Superior temporal gyrus (tissue), 1 donor: ENCODE measurements at regions not wholly inside any gene's neighbourhood (a gene's known extent, or its start where the extent isn't known, plus 50 kb on each side); places are given as distances from the start of the nearest gene placed in this dataset.
"Not testable (repeated sequence)": the region's sequence is repeated elsewhere in the genome, so short reads cannot be mapped to it uniquely, and the experiment has no call there.

ENCODE experiments used
- DNase-seq: peaks from one replicate; pipeline ENCODE4 v3.0.0-alpha.2; 2016; ENCODE audit errors: extremely low spot score

DNA sequence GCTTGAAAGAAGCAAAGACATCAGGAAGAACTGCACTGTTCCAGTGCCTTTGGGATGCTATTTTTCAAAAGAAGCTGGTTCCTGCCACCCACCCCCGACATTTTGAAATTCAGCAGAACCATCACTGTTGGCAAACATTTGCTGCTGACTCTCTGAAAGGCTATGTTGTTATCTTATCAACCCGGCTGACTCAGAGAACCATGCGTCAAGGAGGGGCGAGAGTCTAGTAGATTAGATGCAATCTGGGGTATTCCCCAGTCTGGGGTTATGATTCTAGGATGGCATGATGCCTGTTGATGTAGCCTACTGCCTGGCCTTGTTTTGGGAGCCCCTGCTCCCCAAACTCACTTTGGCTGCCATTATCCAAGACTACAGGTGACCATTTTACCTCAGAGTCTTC, 267.8 kb upstream of the RUNX1 start:
- DNase-seq: no peak

DNA sequence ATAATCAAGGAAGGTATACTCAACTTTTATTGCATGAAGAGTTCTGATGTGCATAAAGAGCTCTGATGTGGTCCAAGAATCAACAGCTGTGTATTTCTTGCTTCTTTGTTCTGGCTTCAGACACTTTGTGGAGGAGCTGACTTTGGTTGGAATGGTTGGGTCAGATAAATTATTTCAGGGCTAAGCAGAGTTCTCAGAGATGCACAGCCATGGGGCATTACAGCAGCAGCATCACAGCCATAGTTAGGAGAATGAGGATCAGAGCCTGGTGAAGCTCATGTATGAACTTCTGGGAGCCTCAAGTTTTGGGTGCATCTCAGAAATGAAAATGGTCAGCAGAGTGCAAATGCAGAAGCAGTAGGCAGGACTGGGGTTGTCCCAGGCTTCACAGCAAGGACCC, 267.4 kb upstream of the RUNX1 start:
- DNase-seq: no peak

DNA sequence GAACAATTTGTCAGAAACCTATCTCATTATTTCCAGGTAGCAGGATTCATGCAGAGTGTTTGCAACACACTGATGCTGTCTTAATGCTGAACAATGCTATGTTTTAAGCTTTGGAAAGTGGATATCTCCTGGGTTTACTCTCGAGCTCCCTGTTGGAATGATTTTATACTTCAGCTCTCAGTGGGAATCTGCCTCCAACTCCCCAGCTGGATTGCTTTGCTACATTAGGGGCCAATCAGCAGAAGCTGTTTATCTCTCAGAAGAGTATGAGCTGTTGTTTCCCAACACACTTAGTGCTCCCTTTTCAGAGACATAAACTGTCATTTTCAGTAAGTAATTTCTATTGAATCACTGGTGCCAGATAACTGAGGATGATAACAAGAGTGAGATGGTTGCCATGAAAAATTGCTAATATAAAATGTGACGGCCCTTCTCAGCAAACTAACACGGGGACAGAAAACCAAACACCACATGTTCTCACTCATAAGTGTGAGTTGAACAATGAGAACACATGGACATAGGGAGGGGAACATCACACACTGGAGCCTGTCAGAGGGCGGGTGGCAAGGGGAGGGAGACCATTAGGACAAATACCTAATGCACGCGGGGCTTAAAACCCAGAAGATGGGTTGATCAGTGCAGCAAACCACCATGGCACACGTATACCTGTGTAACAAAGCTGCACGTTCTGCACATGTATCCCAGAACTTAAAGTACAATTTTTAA, 265.9 kb upstream of the RUNX1 start:
- DNase-seq: no peak

DNA sequence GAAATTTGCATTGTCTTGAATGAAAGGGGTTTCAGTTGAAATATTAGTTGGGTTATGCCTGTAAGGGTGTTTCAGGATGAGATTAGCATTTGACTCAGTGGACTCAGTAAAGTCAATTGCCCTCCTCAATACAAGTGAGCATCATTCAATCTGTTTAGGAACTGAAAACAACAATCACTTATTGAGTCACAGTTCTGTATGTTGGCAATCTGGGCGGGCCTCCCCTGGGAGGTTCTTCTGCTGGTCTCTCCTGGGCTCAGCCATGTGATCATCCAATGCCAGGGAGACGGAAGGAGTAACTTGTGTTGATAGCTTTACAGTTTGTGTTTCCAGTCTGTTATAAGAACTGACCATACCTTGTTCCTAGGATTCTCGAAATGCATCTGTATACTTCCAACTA, 262.9 kb upstream of the RUNX1 start:
- no peak for DNase-seq

DNA sequence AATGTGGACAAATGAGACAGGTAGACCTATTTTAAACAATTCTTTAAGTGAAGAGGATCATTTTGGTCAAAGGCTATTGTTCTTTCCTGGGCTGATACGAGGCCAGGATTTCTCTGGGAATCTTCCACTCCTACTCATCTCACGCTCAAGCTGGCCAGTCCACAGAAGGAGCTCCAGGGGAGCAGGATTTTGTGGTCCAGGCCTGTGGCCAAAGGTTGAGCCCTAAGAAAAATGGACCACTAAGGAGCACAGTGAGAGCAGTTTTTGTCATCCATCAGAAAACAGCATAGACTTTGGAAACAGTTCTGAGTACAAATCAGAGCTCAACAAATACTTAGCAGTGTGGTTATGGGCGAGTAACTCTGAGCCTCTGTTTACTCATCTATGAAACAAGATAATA, 260.2 kb upstream of the RUNX1 start:
- DNase-seq: no peak

DNA sequence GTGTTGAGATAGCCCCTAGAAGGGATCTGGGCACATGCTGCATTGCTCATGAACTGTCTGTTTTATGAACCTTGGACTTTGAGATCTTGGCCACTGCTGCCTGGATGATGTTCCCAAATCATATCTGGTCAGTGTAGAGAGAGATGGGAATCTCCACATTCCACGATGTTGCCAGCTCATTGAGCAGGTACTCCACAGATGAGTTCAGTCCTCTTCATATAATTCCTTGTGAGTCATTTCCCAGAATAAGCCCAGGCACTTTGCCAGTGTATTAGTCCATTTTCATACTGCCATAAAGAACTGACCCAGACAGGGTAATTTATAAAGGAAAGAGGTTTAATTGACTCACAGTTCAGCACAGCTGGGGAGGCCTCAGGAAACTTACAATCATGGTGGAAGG, 254.0 kb upstream of the RUNX1 start:
- no peak for DNase-seq

DNA sequence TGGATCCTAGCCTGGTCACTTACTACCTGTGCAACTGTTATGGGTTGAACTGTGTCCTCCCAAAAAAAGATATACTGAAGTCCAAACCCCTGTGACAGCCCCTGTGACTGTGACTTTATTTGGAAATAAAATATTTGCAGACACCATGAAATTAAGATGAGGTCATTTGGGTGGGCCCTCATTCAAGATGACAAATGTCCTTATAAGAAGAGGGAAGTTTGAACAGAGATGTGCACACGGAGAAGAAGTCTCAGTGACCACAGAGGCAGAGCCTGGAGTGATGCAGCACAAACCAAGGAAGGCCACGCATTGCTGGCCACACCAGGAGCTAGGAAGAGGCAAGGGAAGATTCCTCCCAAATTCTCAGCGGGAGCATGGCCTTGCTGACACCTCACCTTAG, 249.7 kb upstream of the RUNX1 start:
- no peak for DNase-seq

DNA sequence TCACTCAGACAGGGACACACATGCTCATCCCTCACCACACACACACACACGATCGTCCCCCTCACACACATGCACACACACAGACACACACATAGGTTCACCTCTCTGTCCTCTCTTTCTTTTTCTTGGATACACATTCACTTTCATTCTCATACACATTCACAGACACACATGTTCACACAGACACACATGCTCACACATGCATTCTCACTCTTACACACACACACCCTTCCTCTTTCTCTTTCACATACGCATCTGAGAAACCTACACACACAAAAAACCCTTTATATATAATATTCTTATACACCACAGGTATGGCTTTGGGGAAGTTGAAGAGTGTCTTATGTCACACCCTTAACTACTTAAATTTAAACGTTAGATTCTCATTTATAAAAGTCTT, 248.6 kb upstream of the RUNX1 start:
- no peak for DNase-seq

DNA sequence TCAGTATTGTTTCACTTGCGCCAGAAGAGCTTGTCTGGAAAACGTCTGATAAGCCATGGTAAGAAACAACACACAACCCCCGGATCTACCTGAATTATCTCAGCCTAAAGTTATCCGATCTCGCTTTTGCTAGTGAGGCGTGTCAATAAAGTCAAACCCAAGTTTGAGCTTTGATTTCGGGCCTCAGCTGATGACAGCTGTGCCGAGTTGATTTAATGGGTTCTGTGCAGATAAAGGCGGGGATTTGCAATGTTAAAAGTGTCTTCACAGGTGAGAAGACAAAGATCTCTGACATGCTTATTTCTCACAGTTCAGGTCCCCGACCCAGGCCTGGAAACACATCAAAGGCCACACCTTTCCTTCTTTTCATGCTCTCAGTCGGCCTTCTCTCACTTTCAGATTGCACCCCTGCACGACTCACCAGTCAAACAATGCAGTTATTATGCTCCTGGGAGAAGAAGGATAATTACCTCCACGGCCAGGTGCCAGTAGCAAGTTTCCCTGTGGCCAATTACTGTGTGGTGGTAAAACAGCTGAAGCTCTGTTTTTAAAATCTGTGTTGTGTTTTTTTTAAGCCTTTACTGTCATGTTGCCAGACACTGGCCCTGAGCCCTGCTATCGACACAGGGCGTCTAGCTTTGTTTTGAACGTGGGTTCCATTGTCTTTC, 245.3 kb upstream of the RUNX1 start:
- DNase-seq: no peak

DNA sequence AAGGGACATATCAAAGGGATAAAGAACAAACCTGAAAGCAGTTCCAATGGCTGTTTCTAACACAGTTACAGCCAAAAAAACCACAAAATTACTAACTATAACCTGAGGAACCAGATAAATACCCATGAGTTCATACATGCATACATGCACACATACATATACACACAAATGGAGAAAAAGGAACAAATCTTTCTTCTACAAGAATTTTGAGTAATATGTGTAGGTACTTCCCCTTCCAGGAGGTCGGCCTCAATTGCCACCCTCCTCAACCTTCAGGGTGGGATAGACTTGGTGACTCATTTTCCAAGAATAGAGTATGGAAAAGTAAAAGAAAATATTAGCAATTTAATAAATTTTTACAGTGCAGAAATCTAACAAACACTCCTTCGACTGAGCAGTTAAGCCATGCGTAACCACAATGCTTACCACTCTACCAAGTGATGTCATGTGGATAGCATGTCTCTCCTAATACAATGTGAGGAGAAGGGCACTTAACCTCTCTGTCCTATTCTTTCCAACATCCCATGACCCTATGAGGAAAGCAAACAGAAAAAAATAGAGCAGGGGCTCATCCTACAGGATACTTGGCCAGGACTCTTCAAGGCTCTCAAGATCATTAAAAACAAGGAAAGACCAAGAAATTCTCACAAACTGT, 243.0 kb upstream of the RUNX1 start:
- no peak for DNase-seq

DNA sequence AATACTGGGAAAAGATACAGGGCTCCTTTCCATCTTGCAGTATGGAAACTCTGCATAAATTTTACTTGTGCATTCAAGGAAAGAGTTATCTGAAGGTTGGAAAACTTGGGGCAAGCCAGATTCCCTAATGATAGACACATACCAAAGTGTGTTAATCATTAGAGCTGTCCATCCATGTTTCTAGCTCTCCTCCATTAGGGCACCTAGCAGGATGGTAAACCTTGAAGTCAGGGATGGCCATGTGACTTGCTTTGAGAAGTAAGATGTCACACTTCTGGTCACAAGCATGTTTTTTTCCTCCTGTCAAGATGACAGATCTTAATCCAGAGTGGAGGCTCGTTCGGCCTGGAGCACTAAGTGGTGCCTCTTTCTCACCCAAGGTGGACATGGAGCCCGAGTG, 241.9 kb upstream of the RUNX1 start:
- DNase-seq: no peak

DNA sequence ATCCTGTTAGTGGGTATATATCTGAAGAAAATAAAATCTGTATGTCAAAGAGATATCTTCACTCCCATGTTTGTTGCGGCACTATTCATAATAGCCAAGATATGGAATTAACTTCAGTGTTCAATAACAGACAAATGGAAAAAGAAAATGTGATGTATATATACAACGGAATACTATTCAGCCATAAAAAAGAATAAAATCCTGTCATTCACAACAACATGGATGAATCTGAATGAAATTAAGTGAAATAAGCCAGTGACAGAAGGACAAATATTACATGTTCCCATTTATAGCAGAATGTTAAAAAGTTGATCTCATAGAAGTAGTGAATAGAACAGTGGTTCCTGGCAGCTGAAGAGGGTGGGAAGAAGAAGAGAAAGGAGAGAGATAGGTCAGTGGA, 239.1 kb upstream of the RUNX1 start:
- DNase-seq: no peak

DNA sequence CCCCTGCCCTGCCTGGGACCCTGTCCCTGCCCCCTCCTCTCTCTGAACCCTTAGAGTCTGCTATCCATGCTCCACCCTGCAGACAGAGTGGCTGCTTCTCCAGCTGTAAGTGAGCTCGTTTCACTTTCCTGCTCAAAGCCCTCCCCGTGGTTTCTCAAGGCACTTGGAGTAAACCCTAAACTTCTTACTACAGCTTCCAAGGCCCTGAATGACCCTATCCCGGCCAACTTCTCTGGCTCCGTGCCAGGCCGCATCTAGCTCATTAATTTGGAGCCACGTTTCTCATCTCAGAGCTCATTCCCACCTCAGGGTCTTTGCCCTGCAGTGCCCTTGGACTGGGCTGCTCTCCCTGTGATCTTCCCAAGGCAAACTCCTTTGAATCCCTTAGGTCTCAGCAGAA, 235.1 kb upstream of the RUNX1 start:
- no peak for DNase-seq

DNA sequence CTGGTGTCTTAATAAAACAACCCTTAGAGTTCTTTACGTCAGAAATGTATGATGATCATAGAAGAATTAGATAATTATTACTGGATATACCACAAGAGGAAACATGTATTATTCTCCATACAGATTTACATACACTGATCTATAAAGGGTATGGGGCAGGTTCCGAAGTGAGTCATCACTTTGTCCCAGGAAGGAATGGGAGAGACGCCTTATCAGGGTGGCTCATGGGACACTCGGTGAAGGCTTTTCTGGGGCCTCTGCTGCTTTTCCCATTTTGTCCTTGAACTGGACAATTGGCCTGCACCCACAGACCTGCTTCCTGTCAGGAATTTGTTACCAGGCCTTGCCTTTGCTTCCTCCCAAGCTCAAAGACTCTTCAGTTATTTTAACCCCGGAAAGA, 233.8 kb upstream of the RUNX1 start:
- DNase-seq: no peak

DNA sequence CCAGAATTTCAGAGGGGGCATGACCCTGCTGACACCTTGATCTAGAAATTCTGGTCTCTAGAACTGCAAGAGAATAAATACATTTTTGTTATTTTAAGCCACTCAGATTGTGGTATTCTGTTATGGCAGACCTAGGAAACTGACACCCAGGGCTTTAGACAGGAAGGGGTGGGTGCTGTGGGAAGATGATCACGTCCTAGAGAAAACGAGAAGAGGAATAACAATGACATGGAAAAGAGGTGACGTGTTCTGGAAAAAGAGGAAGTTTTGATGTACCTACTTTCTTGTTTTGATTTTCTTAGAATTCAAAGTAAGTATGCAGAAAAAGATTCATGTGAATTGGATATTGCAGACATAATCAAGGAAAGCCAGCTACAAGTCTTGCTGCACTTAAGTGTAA, 232.9 kb upstream of the RUNX1 start:
- no peak for DNase-seq

DNA sequence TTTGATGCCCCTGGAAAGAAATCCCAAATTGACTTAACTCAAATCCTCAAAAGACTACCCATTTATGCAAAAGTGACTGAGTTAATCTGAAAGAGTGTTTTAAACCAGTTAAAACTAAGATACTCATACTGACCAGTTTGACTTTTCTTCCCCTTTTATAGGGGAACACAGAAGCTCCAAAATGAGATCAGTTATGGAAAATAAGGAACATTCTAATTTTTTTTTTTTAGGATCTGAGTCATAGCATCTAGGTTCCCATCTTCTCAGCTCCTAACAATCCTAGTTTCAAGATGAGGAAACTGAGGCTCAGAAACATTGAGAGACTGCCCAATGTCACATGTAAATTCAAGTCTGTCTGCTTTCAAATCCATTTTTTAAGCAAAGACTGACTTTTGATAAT, 231.1 kb upstream of the RUNX1 start:
- DNase-seq: no peak

DNA sequence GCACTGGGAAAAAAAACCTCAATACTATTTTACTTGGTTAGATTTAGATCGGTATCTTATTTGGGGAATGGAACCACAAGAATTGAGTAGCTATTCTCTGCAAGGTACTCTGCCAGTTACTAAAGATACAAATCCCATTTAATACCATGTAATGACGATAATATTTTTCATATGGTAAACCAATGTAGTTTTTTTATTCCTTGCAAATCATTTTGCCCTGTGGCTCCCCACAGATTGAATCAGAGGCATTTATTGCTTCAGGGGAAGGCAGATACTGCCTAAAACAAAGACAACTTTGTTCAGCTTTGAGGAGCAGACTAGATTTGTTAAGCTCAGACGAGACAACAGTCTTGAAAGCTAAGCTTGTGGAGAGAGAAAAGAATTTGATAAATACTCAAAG, 226.7 kb upstream of the RUNX1 start:
- DNase-seq: no peak

DNA sequence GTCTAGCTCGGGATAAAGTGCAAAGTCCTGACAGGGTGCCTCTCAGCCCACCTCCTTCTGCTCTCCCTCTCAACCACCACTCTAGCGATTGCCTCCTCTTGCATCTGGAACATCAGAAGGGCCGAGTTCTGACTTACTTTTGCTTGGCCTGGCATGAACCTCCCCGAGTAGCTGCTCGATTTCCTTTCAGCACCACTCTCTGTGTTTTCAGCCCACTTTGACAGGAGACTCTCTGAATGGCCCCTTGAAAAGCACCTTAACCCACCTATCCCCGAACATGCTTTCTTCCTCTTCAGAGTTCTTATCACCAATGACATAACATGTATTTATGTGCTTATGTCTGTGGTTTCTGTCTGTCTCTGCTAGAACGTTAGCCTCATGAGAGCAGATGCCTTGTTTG, 225.8 kb upstream of the RUNX1 start:
- DNase-seq: no peak

DNA sequence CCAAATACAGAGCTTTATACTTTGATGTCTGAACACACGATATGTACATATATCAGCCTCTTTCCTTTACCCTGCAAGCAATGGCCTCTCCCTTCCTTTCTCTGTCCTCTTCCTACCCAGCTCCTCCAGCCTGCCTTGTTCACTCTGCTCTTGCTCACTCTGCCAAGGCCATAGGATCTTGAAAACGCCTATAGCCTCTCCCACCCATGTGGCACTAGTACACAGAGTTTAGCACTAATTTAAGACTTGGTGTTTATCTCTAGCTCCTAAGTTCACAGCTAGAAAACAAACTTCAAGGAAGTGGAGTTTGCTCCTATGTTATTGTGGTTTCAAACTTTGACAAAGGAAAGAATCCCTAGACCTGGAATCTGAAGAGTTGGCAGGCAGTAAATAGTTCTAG, 225.0 kb upstream of the RUNX1 start:
- no peak for DNase-seq

DNA sequence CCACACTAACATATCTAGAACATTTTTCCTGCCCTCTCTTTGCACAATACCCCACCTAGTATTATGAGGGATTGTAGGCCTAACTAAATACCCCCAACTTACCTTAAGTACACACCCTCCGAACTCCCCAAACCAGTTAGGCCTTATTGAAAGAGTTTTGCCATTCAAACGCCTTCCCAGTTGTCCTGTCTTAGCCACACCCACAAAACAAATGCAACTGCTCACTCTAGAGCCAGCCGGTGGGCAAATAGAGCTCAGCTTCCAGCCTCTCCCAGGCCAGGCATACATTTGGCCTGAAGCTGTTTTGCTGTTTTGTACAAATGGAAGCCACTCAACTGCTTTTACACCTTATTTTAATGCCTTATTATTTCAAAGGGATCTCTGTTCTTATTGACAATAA, 224.2 kb upstream of the RUNX1 start:
- no peak for DNase-seq

DNA sequence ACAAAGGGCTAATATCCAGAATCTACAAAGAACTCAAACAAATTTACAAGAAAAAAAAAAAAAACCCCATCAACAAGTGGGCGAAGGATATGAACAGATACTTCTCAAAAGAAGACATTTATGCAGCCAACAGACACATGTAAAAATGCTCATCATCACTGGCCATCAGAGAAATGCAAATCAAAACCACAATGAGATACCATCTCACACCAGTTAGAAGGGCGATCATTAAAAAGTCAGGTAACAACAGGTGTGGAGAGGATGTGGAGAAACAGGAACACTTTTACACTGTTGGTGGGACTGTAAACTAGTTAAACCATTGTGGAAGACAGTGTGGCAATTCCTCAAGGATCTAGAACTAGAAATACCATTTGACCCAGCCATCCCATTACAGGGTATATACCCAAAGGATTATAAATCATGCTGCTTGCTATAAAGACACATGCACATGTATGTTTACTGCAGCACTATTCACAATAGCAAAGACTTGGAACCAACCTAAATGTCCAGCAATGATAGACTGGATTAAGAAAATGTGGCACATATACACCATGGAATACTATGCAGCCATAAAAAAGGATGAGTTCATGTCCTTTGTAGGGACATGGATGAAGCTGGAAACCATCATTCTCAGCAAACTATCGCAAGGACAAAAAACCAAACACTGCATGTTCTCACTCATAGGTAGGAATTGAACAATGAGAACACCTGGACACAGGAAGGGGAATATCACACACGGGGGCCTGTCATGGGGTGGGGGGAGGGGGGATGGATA, 222.4 kb upstream of the RUNX1 start:
- not testable (repeated sequence) for DNase-seq

DNA sequence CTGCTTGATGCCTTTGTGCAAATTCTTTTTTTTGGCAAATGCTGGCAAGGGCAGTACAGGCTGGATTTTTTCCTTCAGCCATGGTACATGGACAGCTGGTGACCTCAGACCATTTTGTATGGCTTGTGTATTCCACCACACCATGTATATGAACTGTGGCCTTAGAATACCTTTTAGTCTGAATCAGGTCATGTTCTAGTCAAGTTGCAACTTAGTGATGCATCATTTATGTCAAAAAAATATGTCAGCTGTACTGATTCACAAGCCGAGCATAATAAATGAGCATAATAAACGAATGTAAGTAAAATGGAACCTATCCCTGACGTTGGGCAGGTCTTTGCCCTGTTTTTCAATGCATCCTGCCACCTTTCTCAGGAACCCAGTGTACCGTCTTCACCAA, 219.7 kb upstream of the RUNX1 start:
- no peak for DNase-seq

DNA sequence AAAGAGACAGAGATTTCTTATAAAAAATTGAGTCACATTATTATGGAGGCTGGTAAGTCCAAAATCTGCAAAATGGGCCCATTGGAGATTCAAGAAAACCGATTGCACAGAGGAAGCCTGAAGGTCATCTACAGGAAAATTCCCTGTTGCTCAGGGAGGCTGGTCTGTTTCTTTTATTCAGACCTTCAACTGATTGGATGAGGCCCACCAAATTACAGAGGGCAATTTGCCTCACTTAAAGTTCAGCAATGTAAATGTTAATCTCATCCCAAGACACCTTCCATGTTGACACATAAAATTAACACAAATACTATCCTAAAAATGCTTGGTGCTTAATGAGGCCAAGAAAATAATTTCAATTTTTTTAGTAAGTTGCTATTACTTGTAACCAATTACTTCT, 219.2 kb upstream of the RUNX1 start:
- no peak for DNase-seq
